SIG-M5 treated with dmso at 0.1 percent for 504 hours (cell line): ENCODE measurements at regions not wholly inside any gene's neighbourhood (a gene's known extent, or its start where the extent isn't known, plus 50 kb on each side); places are given as distances from the start of the nearest gene placed in this dataset.

ENCODE experiments used
- DNase-seq: peaks from one replicate; lab custom pipeline; 2025; ENCODE audit not compliant: unreplicated experiment; lab: John Stamatoyannopoulos, UW

DNA sequence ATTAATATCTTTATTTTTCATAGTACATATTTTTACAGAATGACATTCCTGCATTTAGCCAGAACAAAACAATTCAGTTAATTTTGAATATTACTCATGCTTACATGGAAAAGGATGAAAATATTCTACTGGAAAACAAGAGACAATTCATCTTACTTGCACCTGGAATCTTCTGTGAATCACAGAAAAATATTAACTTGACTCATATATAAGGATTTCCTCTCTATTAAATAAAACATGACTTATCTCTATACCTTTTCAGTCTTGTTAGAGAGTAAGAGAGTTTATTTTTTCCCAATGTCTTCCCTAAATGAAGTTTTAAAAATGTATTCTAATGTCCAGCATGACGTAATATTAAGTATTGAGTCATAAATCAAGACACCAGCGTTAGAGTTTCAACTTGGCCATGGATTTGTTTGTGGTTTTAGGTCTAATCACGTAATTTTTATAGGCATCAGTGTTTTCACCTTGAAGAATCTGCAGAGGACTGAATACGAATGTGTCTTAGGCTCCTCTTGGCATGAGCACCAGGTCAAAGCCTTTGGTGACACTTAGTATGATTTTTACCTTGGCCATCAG is 445.1 kb upstream of the JAG1 start:
- DNase-seq = no peak

DNA sequence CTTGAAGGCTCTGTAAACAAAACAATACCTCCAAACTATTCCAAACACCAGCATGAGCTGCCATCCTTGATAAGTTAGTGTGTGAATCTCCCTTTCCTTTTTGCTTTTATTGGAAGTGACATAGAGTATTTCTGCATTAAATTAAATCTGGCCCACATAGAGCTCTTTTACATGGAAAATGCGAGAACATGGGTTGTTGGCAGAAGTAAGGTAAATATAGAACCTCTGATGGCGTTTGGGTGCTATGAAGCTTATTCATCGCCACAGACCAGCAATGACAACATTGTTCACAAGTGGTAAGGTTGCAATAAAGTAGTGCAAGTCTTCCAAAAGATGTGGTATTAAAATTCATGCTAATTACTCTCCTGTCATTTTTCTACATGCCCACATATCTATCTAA is 445.8 kb upstream of the JAG1 start:
- DNase-seq = no peak

DNA sequence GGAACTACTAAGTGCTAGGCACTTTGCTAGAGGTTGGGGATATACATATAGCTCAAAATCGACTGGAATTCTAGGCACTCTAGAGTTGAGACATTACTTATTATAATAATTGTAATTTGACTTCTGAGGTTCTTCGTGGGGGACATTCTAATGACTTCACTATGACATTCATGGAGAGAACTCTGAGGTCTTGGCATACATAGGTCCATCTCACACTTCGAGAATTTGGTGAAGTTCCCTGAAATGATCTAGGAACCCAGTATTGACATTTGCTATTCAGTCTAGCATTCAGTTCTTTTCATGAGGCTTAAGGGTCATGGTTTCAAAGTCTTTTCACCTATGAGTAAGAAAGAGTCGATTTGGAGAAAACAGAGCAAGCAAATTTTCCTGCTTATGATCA is 446.6 kb upstream of the JAG1 start:
- DNase-seq = no peak

DNA sequence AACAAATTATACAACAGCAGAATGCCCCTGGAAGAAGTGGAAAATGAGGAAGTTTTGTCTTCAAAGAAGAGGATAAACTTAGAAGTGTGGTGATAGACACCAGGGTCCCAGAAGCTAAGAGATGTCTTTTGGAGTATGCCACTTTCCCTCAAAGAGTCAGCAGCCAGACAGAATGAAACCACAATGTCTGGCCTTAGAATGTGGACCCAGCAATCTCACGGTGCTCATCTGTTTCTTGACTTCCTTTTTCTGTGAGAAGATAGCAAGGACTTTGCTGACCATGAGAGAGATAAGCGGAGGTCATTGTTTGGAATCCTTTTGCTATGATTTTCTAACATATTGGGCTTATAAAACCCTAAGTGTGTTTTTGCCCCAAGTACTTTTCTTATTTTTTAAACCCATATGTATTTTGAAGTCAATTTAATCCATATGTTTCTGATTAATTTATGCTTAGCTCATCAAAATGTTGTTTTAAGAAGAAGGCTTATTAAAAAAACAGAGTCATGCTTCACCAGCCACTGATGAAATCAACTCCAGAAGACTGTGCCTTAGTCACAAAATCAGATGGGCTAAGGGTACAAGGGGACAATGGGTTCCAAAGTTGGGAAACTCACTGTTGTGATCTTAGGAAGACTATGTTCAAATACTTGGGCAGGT is 451.2 kb upstream of the JAG1 start:
- DNase-seq = no peak

DNA sequence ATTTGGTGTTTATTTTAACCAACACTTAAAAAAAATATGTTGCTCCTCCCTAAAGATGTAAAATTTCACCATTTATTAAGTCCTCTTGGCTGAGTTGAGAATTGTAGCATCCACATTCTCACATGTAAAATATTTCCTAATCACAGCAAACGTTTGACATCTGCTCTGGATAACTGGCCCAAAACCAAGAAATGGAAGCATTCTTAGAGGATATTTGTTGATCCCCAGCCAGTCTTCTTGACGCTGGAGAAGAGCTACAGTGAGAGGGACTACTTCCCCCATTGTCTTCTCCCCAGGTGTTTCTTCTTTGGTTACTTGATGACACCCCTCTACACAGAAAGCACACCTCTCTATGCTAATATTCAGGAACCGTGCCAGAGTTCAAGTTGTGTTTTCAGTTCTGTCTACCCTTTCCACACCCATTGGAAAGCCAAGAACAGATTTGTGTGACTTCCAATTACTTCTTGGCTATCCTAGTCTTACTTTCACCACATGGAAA is 454.5 kb upstream of the JAG1 start:
- DNase-seq = no peak

DNA sequence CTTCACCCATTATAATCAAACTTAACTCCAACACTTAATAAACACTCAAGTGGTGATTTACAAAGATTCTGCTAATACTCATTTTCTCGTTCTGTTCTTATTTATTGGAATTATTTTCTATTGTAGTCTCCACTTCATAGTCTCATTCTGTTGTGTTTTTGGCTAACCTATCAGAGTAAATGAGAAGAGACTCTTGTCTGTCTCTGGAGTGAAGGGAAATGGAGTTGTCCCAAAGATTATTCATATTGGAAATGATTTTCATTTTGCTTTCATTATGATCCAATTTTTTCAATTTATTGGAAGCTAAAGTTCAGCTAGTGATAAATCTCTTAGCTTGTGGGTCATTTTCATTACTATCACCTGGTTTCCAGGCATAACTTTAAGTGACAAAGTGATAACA is 454.9 kb upstream of the JAG1 start:
- no peak for DNase-seq

DNA sequence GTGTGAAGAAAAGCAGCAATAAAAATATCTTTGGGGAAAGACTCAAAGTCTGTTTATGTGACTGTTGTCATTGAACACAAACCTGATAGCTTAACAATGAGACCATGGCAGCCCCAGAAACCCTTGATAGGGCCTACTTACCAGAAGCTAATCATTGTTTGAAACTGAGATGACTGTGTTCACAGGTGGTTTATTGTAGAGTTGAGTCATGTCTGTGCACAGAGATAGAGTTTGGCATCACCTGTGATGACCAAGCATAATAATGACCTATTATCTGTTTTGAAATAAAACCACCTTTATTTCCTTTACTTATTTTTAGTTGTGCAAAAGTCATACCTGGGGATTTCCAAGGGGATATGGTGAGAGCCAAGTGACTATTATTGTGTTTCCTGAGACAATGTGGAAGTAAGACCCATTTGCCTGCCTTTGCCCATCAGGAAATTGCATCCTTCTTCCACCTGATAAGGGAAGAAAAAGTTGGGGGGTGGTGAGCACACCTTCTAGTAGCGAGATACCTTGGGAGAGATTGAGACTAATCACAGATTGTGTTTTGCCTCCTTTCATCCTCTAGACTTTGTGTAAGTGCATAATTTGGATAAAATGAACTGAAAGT is 456.9 kb upstream of the JAG1 start:
- no peak for DNase-seq

DNA sequence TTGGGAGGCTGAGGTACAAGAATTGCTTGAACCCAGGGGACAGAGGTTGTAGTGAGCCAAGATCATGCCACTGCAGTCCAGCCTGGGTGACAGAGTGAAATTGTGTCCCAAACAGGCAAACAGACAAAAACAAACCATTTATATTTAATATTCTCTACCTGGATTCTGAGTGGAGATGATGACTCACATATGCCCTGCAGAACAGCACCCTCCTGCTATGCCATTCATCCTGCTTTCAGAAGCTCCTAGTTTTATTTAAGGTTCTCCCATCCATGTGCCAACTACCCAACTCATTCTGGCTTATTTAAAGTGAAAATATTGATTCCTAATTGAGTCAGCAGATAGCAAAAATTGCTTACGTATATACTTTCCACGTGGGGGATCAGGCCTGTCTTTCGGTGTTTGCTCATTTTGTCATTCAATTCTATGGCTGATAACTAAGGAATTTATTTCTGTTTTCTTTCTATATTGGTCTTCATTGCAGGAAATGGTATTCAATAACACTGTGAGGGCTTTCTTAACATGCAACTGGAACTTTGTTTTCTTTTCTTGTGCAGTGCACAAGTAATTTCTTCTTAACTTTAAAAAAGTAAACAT is 459.1 kb upstream of the JAG1 start:
- DNase-seq = no peak

DNA sequence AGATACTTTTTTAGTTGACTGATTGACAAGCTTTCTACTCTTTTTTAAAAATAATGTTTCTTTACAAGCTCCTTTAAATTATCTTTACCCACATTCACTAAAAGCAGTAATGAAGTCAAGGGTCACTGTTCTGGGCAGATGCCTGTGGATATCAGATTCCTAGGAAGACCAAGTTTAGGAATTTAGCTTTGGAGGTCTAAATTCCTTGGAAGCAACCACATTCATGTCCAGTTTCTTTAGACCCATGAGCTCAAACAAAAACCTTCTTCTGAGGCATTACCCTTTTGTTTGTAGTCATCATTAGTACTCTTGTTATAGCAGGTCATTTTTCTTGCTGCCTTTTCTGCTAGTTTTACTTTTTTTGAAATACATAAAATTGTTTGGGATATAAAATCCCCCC is 462.9 kb upstream of the JAG1 start:
- DNase-seq = no peak

DNA sequence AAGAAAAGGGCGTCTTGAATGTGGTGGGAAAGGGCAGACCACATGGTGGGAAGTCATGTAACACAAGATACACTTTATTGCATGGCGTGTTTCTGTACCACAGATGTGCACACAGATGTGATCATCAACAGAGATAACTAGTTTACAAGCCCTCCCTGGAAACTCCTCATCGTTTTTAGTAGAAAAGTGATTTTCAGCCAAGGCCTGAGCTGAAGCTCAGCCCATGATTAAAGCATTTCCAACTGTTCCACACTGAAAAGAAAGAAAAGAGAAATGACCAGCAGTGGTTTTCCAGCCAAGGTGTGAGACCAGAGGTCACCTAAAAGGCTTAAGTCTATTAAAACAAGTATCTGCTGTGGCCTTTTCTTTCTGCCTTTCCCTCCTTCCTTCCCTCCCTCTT is 463.9 kb upstream of the JAG1 start:
- DNase-seq = no peak

DNA sequence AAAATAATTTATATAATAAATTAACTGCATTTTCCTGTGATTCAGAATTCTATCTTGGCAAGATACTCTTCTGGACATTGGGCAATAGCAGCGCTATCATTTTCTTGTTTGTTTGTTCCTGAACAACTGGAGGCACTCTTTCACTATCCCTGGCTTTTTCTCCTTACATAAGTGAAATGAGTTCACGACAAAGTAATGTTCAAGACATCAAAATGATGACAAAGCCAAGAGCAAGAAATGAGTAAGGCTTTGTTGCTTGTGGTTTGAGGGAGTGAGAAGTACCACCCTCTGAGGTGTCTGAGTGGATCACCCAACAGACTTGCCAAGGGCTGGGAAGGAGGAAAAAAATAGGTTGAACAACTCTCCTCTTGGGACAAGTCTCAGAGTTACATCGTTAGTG is 466.6 kb upstream of the JAG1 start:
- DNase-seq = no peak

DNA sequence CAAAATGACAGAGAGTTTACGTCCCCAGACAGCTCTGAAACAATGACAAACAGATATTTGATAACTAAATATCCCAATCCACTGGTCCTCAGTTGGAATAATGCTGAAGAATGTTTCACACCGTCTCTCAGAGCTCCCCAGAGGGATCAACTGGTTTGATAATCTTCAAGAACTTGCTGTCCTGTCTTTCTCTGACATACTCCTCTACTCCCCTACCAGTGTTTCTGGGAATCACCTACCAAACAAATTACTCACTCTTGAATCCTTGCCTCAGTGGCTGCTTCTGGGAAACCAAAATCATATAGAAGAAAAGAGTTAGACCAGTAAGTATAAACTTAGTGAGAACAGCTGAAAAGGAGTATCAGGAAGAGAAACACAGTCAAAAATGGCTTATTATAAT is 469.7 kb upstream of the JAG1 start:
- DNase-seq = no peak

DNA sequence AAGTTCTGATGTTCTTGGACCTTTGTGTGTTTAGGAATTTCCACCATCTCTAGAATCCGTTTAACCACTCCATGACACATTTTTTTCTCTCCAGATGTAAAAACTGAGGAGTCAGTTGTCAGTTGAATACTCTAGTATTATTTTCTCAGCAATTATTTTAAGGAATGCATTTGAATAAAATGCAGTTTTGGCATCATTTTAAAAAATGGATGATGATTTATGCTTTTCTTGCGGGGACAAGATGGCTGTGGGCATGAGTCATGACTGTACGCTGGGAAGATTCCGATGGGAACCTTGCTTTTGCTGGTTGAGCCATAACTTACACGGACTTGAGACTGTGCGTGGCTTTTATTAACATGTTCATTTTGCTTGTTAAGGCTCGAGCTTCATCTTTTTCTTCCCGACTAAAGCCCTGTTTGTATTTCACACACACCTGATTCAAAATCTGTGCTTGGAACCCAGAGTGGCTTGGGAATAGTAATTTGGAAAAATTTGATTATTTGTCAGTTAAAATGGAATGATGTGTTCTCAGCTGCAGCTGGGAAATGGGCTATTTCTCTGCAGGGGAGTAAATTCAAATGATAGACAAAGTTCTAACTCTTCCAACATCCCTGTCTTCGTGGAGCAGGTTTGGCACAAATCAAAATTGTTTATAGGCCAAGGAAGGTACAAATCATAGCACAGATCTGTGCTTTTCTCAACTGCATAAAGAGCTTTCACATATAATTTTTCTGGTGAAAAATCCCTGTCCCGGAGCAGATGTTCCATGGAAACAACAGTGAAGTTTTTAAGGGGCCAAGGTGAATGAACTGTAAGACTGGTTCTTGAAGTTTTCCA is 470.5 kb upstream of the JAG1 start:
- DNase-seq = no peak

DNA sequence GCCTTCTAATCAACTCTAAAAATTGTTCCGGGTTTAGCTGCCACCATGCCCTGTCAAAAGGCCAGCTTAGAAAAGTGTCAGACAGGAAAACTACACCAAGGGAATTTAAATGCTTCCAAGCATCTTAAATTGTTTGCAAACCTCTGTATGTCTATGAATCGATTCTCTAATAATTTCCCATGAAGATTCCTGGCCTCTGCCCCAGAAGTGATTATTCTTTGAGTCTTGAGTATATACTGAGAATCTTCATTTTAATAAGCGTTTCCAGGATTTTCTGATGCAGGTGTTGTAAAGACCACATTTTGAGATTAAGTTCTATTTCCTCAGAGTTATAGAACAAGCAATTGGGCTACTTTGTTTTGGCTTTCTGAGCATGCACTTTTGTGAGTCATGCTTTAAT is 471.8 kb upstream of the JAG1 start:
- no peak for DNase-seq

DNA sequence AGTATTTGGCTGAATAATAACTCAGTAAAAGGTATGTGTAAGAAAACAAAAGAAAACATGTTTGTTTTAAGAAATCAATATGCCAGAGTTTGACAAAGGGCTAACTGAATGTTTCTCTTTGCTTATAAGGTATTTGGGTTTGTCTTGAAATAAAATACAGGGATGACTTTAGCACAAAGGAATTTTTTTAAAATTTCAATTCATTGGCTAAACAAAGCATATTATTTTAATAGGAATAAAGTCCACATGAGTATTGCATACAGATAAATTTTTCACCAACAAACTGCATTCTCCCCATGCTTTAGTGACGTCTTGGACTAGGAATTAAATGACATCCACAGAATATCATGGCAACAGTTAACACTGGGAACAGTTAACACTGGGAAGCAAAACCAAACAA is 480.0 kb upstream of the JAG1 start:
- DNase-seq = no peak

DNA sequence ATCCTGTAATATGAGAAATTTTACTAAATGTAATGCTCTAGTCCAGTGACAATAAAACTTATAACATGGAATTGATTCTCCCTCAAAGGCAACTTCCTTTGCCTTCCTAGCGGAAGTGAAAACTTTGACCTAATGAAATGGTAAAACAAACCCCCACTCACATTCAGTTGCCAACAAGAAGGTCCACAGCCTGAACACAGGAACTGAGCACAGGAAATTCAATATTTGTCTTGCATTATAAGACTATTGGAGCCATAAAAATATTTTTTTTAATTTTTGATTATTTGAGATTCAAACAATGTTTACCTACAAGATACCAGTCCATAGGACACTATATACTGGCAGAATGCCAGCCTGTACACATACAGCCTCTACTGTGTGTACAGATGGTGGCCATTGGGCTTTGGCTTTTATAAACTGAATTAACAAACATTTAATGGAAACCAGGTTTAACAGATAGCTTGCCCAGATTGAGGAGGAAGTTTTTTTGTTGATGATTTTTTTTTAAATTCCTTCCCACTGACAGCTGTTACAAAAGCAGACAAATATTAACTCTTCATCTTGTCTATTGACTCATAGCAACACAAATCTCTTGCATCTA is 481.5 kb upstream of the JAG1 start:
- no peak for DNase-seq

DNA sequence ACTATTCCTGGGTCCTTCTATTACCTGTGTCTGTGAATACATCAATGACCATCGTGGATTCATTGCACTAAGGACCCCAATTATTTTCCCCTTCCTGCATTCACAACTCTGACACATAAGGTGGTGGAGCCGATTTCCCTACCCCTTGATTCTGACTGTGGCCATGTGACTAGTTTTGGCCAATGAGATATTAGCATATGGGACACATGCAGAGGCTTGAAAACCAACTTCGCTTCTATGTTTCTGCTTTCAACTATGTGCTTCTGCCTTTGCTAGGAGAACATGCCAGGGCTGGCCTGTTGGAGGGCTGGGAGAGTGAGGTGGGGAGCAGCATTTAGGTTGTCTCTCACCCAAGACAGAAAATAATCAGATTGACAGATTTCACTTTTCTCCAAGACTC is 483.1 kb upstream of the JAG1 start:
- no peak for DNase-seq

DNA sequence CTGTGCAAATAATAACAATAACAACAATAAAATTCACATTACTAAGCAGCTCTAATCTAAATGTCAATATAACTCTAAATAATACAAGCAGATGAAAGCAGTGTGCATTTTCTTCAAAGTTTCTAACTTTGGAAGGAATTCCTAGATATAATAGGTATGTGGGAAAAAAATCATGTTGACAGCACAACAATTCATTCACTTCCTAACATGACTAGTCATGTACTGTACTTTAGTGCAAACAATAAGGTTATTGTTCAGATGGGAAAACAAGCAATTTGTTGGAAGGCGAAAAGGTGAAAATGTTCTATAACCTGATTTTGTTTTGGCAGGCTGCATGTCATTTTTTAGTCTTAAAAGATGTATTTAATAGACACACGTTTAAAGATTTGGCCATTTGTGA is 484.3 kb upstream of the JAG1 start:
- DNase-seq = no peak

DNA sequence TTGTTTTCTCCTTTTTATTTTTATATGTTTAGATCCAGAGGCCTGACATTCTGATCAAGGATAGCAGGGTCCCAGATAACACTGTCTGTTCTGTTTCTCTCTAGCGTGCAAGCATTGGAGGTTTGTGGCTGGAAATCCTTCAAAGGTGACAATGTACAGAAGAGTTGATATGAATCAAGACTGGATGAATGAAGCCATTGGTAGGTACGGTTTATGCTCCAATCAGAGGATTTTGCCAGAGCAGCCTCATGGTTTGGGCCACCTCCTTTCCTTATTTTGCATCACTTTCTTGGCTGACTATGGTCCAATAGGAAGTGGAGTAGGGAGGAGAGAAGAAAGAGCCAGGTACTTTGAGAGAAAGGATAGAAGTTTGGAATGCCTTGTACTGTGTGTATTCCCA is 484.8 kb upstream of the JAG1 start:
- DNase-seq = no peak

DNA sequence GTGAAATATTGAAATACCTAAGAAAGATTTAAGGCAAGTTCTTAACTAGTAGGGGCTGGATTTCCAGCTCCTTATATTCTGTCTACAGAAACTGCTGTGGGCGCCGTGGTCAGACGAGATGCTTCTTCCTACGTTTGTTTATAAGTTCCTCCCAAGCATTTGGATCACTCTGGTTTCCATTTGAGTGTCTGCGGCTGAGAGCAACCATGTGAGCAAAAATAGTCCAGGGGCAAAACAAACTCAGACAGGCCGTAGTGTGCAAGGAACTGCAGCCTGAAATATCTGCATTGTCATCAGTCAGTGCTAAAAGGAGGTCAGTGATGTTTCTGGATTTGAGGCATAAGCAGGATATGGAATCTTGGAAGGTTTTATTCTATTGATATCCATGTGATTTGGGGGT is 485.9 kb upstream of the JAG1 start:
- no peak for DNase-seq
